ENCODE measurements at regions not wholly inside any gene's neighbourhood (a gene's known extent, or its start where the extent isn't known, plus 50 kb on each side); places are given as distances from the start of the nearest gene placed in this dataset.

GRCh38 chr2:204174034-204174433 is 237.5 kb downstream of the ICOS start:
- TF ChIP-seq, protein P1, sequence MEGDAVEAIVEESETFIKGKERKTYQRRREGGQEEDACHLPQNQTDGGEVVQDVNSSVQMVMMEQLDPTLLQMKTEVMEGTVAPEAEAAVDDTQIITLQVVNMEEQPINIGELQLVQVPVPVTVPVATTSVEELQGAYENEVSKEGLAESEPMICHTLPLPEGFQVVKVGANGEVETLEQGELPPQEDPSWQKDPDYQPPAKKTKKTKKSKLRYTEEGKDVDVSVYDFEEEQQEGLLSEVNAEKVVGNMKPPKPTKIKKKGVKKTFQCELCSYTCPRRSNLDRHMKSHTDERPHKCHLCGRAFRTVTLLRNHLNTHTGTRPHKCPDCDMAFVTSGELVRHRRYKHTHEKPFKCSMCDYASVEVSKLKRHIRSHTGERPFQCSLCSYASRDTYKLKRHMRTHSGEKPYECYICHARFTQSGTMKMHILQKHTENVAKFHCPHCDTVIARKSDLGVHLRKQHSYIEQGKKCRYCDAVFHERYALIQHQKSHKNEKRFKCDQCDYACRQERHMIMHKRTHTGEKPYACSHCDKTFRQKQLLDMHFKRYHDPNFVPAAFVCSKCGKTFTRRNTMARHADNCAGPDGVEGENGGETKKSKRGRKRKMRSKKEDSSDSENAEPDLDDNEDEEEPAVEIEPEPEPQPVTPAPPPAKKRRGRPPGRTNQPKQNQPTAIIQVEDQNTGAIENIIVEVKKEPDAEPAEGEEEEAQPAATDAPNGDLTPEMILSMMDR (IDR thresholded peaks at IDR 0.05; ENCODE audit: low read length) = no peak
- no peak for TF ChIP-seq EZH2 (optimal IDR thresholded peaks at IDR 0.05; ENCODE audit: low read depth, low read length)
